HG03108 (cell line): ENCODE measurements at regions not wholly inside any gene's neighbourhood (a gene's known extent, or its start where the extent isn't known, plus 50 kb on each side); places are given as distances from the start of the nearest gene placed in this dataset.

Source experiments
- ATAC-seq: cut with Tn5 transposase; IDR thresholded peaks from one replicate; pipeline ENCODE4 v1.9.1; 2021; ENCODE audit warnings: moderate library complexity; ENCODE audit not compliant: unreplicated experiment

- no peak for ATAC-seq
Measured at GRCh38 chr6:169902070-169902469, 150.6 kb downstream of the ERMARD start.

DNA sequence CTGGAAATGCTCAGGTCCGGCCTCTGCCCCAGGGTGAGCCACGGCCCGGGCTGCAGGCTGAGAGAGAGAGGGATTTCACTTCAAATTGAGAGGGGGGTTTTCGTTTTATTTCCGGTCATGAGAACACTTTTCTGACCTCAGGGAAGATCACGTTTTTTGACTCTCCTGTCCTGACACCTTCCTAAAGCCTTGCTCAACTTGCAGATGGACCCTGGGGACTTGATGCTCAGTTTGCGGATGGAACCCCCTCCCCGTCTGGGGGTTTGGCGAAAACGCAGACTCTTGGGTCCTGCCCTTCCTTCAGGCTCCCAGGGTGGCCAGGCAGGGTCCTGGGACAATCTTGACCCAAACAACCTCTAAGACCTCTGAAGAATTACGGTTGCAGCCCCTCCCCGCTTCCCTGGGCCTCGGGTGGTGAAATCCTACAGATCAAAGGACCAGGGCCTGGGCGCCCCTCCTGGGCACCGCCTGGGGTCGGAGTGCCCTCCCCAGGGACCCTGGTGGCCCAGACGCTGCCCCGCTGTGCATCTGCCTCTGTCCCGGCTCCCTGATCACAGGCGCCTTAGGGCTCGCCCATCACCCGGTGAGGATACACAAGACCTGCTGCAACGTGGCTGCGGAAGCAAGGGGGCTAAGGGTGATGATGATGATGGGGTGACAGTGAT, 148.2 kb downstream of the ERMARD start:
- ATAC-seq: no peak

DNA sequence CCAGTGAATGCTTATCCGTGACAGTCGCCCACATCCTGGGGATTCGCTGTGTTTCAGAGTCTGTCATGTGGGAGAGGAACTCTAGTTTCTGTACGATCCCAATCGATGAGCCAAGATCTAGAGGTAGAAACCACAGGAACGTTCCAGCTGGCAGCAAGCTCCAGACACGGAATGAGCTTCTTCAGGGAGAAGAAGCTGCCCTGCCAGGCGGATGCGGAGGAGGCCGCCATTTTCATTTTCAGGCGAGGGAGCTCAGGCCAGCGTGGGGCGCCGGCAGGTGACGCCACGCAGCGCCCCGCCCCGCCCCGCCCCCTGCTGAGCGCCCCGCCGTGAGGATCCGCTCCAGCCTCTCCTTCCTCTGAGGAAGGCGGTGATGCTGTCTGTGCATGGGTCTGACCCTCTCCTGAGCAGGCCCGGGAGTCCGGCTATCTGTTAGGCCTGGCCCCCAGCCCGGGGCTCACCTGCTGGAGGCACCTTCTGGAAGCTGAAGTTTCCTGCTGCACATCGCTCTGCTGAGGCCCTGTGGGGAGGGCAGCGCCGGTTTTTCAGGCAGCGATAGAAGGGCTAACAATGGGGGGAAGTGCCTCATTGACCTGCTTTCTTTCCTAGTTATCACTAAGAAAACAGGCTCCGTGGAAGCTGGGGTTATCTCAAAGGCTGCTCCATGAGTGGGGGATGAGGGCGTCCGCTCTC, 147.5 kb downstream of the ERMARD start:
- no peak for ATAC-seq

- no peak for ATAC-seq
Measured at GRCh38 chr6:169897601-169898358, 146.4 kb downstream of the ERMARD start.

DNA sequence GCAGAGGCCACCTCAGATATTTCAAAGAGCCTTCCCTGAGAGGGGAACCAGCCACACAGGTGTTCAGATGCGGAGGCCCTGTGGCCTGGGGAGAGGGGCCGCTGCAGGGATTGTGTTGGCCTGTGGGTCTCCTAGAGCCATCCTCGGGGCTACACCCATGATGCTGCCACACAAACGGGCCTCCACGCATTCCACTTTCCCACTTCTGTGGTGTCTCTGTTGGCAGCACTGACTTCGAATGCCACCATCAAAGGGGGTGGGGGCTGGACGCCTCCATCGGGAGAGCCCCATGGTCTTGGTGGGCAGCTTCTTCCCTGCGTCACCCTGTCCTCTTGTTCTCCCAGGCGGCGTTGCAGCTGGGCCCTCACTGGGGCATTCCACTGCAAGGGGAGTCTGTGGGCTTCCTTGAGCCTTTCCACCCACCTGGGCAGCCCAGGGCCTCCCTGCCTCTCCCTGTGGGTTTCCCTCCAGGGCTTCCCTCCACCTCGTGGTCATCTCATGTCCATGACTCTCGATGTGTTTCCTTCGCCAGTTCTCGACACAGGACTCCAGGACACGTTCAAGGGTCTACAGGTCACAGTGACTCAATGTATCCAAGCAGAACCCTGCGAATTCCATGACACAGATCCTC, 145.5 kb downstream of the ERMARD start:
- ATAC-seq: no peak

DNA sequence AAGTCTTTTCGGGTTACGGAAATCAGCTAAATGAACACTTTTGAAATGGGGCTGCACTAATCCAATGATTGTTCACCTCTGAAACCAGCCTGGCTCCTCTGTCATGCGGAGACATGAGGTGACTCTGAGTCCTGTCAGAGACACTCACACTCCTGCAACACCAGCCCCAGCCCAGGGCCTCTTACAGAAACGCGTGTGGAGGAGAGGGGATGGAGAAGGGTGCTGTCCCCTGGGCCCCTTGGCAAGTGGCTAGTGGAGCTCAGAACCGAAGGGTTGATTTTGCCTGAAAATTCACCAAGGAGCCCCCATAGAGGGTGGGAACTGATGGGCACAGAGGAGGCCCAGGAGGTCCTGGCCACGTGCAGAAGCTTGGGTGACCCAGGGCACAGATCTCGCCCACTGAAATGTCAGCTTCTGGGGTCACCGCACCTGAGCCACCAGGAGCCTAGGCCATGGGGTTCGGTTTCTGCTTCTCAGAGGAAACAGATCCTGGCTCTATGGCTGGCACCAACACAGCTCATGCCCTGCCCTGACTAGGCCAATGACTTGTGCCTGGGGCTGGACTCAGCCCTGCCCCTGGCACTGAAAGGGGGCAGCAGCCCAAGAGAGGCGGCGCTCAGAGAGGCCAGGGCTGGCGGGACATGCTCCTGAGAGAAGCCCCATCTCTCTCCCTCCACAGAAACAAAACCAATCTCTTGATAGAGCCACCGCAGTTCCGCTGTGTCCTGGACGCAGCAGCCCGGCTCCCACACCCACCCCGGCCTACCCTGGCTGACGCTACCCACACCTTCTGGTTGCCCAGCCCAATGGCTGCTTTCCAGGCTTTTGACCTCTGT, 144.7 kb downstream of the ERMARD start:
- ATAC-seq: no peak

DNA sequence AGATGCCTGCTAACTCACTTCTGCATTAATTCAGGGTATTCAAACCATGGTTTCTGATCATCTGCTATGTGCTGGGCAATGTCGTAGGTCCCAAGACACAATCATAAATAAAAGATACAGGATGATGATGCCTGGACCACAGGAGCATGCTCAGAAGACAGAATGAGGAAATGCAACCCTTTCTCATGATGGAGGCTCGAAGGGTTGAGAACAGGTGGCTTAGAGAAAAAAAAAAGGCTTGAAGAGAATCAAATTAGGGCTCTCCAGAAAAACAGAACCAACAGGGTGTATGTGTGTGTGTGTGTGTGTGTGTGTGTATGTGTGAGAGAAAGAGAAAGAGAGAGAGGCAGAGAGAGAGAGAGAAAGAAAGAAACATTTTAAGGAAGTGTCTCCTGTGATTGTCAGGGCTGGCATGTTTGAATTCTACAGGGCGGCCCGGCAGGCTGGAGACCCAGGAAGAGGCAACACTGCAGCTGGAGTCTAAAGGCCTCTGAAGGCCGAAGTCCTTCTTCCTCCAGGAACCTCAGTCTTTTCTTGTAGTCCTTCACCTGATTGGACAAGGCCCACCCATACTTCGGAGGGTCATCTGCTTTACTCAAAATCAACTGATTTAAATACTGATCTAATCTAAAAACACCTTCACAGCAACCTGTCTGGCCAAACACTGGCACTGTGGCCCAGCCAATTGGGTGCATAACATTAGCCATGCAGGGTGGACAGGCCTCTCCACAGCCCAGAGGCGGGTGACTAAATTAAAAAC, 143.8 kb downstream of the ERMARD start:
- ATAC-seq: no peak

DNA sequence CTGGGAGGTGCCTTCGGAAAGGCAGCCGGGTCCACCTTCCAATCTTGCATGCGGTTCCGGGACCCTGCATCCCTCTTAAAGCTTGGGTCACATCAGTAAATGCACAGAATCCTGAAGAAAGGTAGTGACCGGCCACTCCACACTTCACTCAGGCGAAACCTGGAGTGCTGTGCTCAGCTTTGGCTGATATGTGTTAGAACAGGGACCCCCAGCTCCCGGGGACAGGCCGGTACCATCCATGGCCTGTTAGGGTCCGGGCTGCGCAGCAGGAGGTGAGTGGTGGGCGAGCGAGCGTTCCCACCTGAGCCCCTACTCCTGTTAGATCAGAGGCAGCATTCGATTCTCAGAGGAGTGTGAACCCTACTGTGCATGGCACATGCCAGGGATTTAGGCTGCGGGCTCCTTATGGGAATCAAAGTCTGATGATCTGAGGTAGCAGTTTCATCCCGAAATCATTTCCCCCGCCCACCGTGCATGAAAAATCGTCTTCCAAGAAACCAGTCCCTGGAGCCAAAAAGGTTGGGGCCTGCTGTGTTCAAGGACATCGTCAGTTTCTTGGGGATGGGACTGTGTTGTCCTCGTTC, 143.0 kb downstream of the ERMARD start:
- ATAC-seq: no peak

DNA sequence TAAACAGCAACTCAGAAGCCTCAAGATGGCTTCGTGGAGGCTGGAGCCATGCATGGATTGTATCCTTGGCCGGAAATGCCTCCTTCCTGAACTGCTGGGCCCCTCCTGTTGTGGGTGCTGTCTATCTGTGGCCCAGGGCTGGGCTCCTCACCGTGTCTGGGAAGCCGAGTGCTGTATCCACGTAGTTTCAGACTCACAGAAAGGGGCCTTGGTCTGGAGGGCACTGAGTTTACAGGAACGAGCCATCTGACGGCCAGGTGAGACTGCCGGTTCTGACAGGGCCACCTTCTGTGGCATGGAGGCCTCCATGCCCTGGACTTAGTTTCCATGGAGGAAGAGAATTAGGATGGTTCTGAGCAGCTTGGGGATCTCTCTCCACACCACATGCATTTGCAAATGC, 142.2 kb downstream of the ERMARD start:
- no peak for ATAC-seq

DNA sequence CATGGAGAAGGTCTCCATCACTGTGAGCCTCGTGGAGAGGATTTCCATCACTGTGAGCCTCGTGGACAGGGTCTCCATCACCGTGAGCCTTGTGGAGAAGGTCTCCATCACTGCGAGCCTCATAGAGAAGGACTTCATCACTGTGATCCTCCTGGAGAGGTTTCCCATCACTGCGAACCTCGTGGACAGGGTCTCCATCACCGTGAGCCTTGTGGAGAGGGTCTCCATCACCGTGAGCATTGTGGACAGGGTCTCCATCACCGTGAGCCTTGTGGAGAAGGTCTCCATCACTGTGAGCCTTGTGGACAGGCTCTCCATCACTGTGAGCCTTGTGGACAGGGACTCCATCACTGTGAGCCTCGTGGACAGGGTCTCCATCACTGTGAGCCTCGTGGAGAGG, 140.4 kb downstream of the ERMARD start:
- ATAC-seq: no peak

GRCh38 chr6:169891421-169891820, 140.0 kb downstream of the ERMARD start:
- no peak for ATAC-seq

DNA sequence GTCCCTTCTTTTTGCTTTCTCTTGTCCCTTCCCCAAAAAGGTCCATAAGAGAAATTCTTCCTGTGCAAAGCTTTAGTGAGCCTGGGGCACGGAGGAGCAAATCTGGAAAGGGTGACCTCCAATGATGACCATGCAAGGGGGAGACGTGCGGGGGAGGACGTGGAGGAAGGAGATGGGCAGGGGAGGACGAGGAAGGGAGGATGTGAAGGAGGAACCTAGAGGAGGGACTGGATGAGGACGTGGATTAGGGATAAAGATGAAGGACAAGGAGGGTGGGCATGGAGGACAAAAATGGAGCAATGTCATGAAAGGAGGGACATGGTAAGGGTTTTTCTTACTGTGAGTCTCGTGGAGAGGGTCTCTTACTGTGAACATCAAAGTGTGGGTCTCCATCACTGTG, 139.5 kb downstream of the ERMARD start:
- ATAC-seq: no peak

- no peak for ATAC-seq
Measured at GRCh38 chr6:169890049-169890448, 138.6 kb downstream of the ERMARD start.

- no peak for ATAC-seq
Measured at GRCh38 chr6:169887529-169888140, 136.2 kb downstream of the ERMARD start.

- ATAC-seq: no peak
Measured at GRCh38 chr6:169886631-169887227, 135.3 kb downstream of the ERMARD start.

DNA sequence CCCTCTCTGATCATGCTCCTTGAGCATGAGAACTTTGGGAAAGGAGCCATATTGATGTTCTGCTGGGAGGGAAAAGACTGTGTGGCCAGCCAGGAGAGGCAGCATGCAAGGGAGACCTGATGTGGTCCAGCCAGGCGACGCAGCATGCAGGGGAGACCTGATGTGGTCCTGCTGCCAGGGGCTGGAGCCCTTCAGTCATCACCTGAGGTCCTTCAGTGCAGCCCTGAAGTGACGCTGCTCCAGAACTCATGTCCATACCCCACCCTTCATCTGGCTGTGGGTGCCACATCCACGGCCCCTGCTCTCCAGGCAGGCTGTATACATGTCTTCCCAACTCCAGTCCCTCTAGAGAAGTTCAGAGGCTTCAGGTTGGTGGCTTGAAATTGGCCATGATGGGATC, 134.4 kb downstream of the ERMARD start:
- ATAC-seq: no peak

- ATAC-seq: no peak
Measured at GRCh38 chr6:169885131-169885530, 133.7 kb downstream of the ERMARD start.

DNA sequence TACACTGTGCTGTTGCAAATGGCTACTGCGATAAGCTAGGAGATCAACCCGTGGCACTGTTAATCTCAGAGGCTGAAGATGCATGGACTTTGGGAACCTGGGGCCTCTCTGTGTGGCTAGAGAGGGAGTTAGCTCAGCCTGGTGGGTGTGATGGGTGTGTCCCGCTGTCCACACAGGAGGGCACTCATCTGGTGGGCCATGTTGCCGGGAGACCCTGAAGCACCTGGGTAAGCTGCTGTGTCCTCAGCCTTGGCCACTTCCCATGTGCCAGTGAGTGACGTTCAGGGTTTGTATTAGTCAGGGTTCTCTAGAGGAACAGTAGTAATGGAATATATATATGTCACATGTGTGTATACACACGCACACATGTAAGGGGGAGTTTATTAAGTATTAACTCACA, 132.7 kb downstream of the ERMARD start:
- no peak for ATAC-seq

DNA sequence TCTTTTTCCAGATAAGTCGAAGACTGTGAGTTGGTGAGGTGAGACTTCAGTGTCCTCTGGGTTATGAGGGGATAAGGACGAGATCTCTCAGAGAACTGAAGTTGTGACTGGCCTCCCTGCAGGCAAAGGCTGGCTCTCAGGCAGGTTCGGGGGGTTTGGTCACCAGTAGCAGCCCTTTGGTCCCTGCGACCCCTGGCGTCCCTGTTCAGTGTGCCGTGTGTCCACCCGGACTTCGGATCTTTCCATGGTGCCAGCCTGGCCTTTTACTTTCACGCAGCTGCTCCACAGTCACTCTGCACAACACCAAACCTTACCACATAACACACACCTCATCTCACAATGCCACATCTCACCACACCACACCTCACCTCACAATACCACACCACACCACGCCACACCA, 131.9 kb downstream of the ERMARD start:
- ATAC-seq: no peak
